Body of pancreas (tissue), 4 donors: ENCODE measurements at regions not wholly inside any gene's neighbourhood (a gene's known extent, or its start where the extent isn't known, plus 50 kb on each side); places are given as distances from the start of the nearest gene placed in this dataset.

Experiments used
- CTCF ChIP-seq, 7 experiments: fragments of 450-650 bp in 4 of 7; fragments of 200-600 bp in 3 of 7; sonication (generic) in 3 of 7; IDR thresholded peaks; one replicate each; pipeline ENCODE4 v1.5.1; 2016 to 2019; ENCODE audit warnings: antibody characterized with exemption in 7 of 7
- POLR2A ChIP-seq, 3 donors: fragments of 450-650 bp; IDR thresholded peaks; one replicate each; pipeline ENCODE4 v1.6.1; 2016; ENCODE audit warnings: antibody characterized with exemption in 3 of 3, mild to moderate bottlenecking in 2 of 3

- TF ChIP-seq CTCF (IDR thresholded peaks at IDR 0.05) (no peak), POLR2A (IDR thresholded peaks at IDR 0.05) (no peak)
Observed at GRCh38 chr21:19987671-19988070, 1010.5 kb upstream of the NCAM2 start.
